ENCODE measurements at regions not wholly inside any gene's neighbourhood (a gene's known extent, or its start where the extent isn't known, plus 50 kb on each side); places are given as distances from the start of the nearest gene placed in this dataset.

- Histone ChIP-seq H3K27ac (ENCODE audit: low read depth, low read length) (no peak overlapping the region), H2AK5ac (ENCODE audit: low read depth, low read length) (no peak overlapping the region), H3K14ac (ENCODE audit: insufficient read length) (no peak overlapping the region), H3K4ac (replicated peaks; ENCODE audit: insufficient read length, low read depth, low read length) (no peak overlapping the region), H3K79me2 (ENCODE audit: control insufficient read depth in 1 of 2, insufficient read depth in 2 of 2, low read length in 2 of 2) (no peaks in the 10 kb centered on the region), H3K27me3 (replicated peaks in 1 of 4; ENCODE audit: control insufficient read depth in 3 of 4, extremely low read depth in 1 of 4, insufficient read depth in 3 of 4, low read length in 3 of 4) (no peaks in the 10 kb centered on the region), H2BK15ac (ENCODE audit: low read length) (no peak overlapping the region), H2BK20ac (ENCODE audit: low read length) (no peak overlapping the region), H3K4me1 (replicated peaks in 1 of 4; ENCODE audit: control insufficient read depth in 3 of 4, insufficient read depth in 4 of 4, low read length in 3 of 4) (no peaks in the 10 kb centered on the region), H4K20me1 (replicated peaks in 1 of 2; ENCODE audit: control insufficient read depth in 1 of 2, insufficient read depth in 2 of 2, low read length in 2 of 2) (no peaks in the 10 kb centered on the region), H2BK12ac (ENCODE audit: low read depth, low read length) (no peak overlapping the region), H4K8ac (ENCODE audit: extremely low read depth, insufficient read depth, low read length) (no peak overlapping the region), H3K23ac (ENCODE audit: insufficient read length) (no peak overlapping the region), H3K18ac (ENCODE audit: extremely low read depth, low read length) (no peak overlapping the region), H2BK120ac (replicated peaks; ENCODE audit: low read depth, low read length) (no peak overlapping the region), H3K9ac (replicated peaks in 1 of 4; ENCODE audit: extremely low read depth in 1 of 4, low read depth in 3 of 4, low read length in 3 of 4) (no peak overlapping the region), H3K56ac (replicated peaks; ENCODE audit: insufficient read length, low read depth, low read length) (no peak overlapping the region), H2AFZ (ENCODE audit: low read length) (no peak overlapping the region), H3K36me3 (ENCODE audit: control insufficient read depth in 2 of 4, insufficient read depth in 4 of 4, low read length in 3 of 4) (no peaks in the 10 kb centered on the region), H3K79me1 (ENCODE audit: low read depth, low read length) (no peaks in the 10 kb centered on the region), H3K4me3 (ENCODE audit: extremely low read depth in 1 of 4, insufficient read depth in 2 of 4, low read depth in 3 of 4, low read length in 4 of 4) (no peak overlapping the region), H4K5ac (ENCODE audit: insufficient read length, low read depth, low read length) (no peak overlapping the region), H3K23me2 (ENCODE audit: low read depth, low read length) (no peaks in the 10 kb centered on the region), H2BK5ac (ENCODE audit: low read depth, low read length) (no peak overlapping the region), H4K91ac (replicated peaks; ENCODE audit: insufficient read length, low read length) (no peak overlapping the region), H3K9me3 (ENCODE audit: insufficient read depth in 2 of 2, low read depth in 1 of 2, low read length in 1 of 2) (peaks cover 0 to 4% of the 10 kb centered on the region in 2 experiments; a peak in 2 of 4 replicates), H3K4me2 (ENCODE audit: insufficient read depth in 1 of 2, low read depth in 2 of 2, low read length in 2 of 2) (no peak overlapping the region)
- CTCF ChIA-PET (ENCODE audit: partially characterized antibody): interaction anchor here (0.9 kb wide), 1 partner anchor 9 kb away, joined by 3 read pairs; no protein-coding TSS in a partner anchor
- FAIRE-seq (no peak), DNase-seq (ENCODE audit: low read depth in 1 of 2, low spot score in 2 of 2) (no peak)
- TF ChIP-seq SP4 (IDR thresholded peaks at IDR 0.05; ENCODE audit: low read length) (no peak), ZNF274 (IDR thresholded peaks at IDR 0.05; ENCODE audit: borderline replicate concordance, extremely low read depth, low read length) (no peak), SRF (IDR thresholded peaks at IDR 0.05; ENCODE audit: low read depth, low read length) (no peak), TBP (IDR thresholded peaks at IDR 0.05; ENCODE audit: low read depth, low read length) (no peak), ATF3 (IDR thresholded peaks at IDR 0.05; ENCODE audit: insufficient read depth, low read depth, low read length) (no peak)
- POLR2A ChIA-PET (ENCODE audit: partially characterized antibody): no interaction called here
- 92% methylated on average over 6 of the region's 6 CpGs; no CpG with 5 or more reads in 1 of the 2 experiments for WGBS, 2 experiments (ENCODE audit: extremely low coverage in 1 of 2, insufficient coverage in 1 of 2, insufficient read length in 1 of 2, insufficient replicate concordance in 2 of 2, low coverage in 1 of 2, low lambda C conversion rate in 2 of 2, missing lambda C conversion rate in 1 of 2)
These were observed 1355.4 kb downstream of the NSUN3 start for GRCh38 chr3:95418251-95418650.

Measured in H1 (cell line).